ENCODE measurements at regions not wholly inside any gene's neighbourhood (a gene's known extent, or its start where the extent isn't known, plus 50 kb on each side); places are given as distances from the start of the nearest gene placed in this dataset.

DNA sequence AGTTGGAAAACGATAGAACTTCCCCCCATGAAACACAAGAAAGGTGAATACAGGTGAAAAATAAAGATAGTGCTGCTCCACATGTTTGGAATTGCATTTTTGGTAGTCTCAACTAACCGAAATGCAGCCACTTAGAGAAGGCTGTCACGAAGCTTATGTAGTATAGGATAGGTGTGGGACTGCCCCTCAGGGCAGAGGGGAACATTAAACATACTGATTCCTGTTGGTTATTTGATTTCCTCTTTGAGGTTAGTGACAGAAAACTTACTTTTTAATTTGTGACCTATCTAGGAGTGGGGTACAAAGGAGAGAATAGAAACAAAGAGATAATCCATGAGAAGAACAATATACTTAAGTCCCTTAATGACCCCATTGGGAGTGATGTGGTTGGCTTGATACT, 85.8 kb upstream of the SATB1 start:
- H3K4me1 Mint-ChIP-seq (ENCODE audit: insufficient read depth, unreplicated experiment), result no peaks in the 10 kb centered on the region
- ChIA-PET CTCF (no interaction called here), POLR2A (no interaction called here)
- no peak for DNase-seq (ENCODE audit: unreplicated experiment)
- H3K27me3 Mint-ChIP-seq (ENCODE audit: insufficient read depth, unreplicated experiment), result no peaks in the 10 kb centered on the region
- peaks cover 6% of the 10 kb centered on the region for H3K36me3 Mint-ChIP-seq (ENCODE audit: insufficient read depth, unreplicated experiment)
- no peak overlapping the region for H3K4me3 Mint-ChIP-seq (ENCODE audit: unreplicated experiment)
- intact Hi-C loops (cut with micrococcal nuclease), result no loop called here
- BruUV-seq (replicated peaks), result no TSS peak
- H3K9me3 Mint-ChIP-seq (ENCODE audit: unreplicated experiment), result peaks cover 5% of the 10 kb centered on the region
- TF ChIP-seq CTCF (IDR thresholded peaks at IDR 0.05; ENCODE audit: unreplicated experiment), result no peak
- H3K27ac Mint-ChIP-seq (ENCODE audit: low read depth, unreplicated experiment), result no peak overlapping the region

DNA sequence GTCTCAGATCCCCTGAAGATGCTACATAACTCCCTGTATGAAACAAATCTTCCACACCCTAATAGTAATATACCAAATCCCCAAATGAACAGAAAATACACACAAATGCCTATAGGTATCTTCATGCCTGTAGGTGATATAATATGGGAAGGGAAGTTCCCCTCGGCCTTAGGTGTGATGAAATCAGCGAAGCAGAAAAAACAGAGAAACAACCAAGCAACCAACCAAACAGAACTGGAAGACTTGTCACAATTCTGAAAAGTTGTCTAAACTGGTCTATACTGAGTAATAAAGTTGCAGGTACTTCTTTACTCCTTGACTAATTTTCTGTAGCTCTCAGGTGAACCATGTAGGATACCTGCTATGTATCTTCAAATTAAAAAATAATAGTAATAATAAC, 82.2 kb upstream of the SATB1 start:
- no peak overlapping the region for H3K27ac Mint-ChIP-seq (ENCODE audit: low read depth, unreplicated experiment)
- intact Hi-C loops (cut with micrococcal nuclease), result no loop called here
- DNase-seq (ENCODE audit: unreplicated experiment), result no peak
- no TSS peak for BruUV-seq (replicated peaks)
- CTCF ChIA-PET, result no interaction called here
- POLR2A ChIA-PET, result no interaction called here
- H3K4me1 Mint-ChIP-seq (ENCODE audit: insufficient read depth, unreplicated experiment), result no peaks in the 10 kb centered on the region
- peaks cover 5% of the 10 kb centered on the region for H3K9me3 Mint-ChIP-seq (ENCODE audit: unreplicated experiment)
- H3K4me3 Mint-ChIP-seq (ENCODE audit: unreplicated experiment), result no peak overlapping the region
- no peak for TF ChIP-seq CTCF (IDR thresholded peaks at IDR 0.05; ENCODE audit: unreplicated experiment)
- no peaks in the 10 kb centered on the region for H3K36me3 Mint-ChIP-seq (ENCODE audit: insufficient read depth, unreplicated experiment)
- no peaks in the 10 kb centered on the region for H3K27me3 Mint-ChIP-seq (ENCODE audit: insufficient read depth, unreplicated experiment)

DNA sequence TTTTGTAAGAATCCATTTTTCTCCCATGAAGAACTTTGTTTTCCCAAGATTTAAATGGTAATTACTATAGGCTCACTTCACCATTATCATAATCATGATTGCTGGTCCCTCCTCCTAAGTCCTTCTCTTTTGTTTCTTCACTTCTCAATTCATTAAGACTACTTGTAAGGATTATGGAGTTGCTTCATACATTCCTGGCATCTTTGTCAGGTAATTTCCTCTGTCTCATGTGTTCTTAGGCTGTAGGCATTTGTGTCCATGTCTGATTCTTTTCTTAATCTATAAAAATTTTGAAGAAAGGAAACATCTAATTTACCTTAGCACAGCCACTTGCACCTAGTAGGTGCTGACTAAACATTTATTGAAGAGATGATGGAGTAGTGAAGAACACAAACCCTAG, 79.9 kb upstream of the SATB1 start:
- H3K4me3 Mint-ChIP-seq (ENCODE audit: unreplicated experiment), result no peak overlapping the region
- no peak for TF ChIP-seq CTCF (IDR thresholded peaks at IDR 0.05; ENCODE audit: unreplicated experiment)
- BruUV-seq (replicated peaks), result no TSS peak
- no peaks in the 10 kb centered on the region for H3K27me3 Mint-ChIP-seq (ENCODE audit: insufficient read depth, unreplicated experiment)
- no peak for DNase-seq (ENCODE audit: unreplicated experiment)
- H3K9me3 Mint-ChIP-seq (ENCODE audit: unreplicated experiment), result peaks cover 5% of the 10 kb centered on the region
- peaks cover 7% of the 10 kb centered on the region for H3K4me1 Mint-ChIP-seq (ENCODE audit: insufficient read depth, unreplicated experiment)
- intact Hi-C loops (cut with micrococcal nuclease), result no loop called here
- POLR2A ChIA-PET, result interaction anchor here (0.6 kb wide), 1 partner anchor 52 kb away, joined by 3 read pairs; no protein-coding TSS in a partner anchor
- CTCF ChIA-PET, result interaction anchor here (0.7 kb wide), 1 partner anchor 25 kb away, joined by 5 read pairs; no protein-coding TSS in a partner anchor
- H3K27ac Mint-ChIP-seq (ENCODE audit: low read depth, unreplicated experiment), result no peak overlapping the region
- no peaks in the 10 kb centered on the region for H3K36me3 Mint-ChIP-seq (ENCODE audit: insufficient read depth, unreplicated experiment)

DNA sequence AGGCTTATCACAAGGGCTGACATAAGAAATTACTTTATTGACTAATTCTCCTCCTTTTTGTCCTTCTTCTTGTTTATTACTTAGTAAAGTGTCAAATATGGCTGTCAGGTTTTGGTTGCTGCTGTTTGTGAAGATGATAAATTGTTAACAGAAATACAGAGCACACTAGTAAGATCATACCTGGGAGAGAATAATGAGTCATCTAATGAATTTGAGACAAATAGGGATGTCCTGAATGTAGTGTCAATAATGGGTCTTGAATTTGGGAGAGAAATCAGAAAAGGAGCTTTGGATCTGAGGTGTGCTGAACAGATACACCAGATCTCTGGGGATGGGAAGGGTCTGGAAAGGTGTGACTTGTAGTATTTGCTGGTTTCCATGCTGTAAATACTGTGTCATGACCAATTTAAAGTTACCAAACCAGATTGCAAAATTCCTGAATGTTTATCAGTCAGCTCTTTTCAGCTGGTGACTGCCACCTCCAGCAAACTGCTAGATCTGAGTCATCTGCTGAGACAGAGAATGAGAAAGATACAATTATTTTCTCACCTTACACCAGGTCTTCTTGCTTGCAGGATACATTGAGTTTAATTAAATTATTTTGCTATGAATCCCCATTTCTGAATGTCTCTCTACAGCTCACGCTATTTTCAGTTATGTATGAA, 76.7 kb upstream of the SATB1 start:
- POLR2A ChIA-PET, result no interaction called here
- Mint-ChIP-seq H3K27me3 (ENCODE audit: insufficient read depth, unreplicated experiment) (no peaks in the 10 kb centered on the region), H3K36me3 (ENCODE audit: insufficient read depth, unreplicated experiment) (peaks cover 6% of the 10 kb centered on the region), H3K27ac (ENCODE audit: low read depth, unreplicated experiment) (no peak overlapping the region), H3K4me3 (ENCODE audit: unreplicated experiment) (no peak overlapping the region), H3K4me1 (ENCODE audit: insufficient read depth, unreplicated experiment) (peaks cover 7% of the 10 kb centered on the region), H3K9me3 (ENCODE audit: unreplicated experiment) (no peaks in the 10 kb centered on the region)
- no peak for TF ChIP-seq CTCF (IDR thresholded peaks at IDR 0.05; ENCODE audit: unreplicated experiment)
- CTCF ChIA-PET, result interaction anchor here (0.7 kb wide), 1 partner anchor 172 kb away, joined by 3 read pairs; no protein-coding TSS in a partner anchor
- peak; percentile 46 for DNase-seq (ENCODE audit: unreplicated experiment)
- BruUV-seq (replicated peaks), result no TSS peak
- intact Hi-C loops (cut with micrococcal nuclease), result no loop called here
